ENCODE measurements at regions not wholly inside any gene's neighbourhood (a gene's known extent, or its start where the extent isn't known, plus 50 kb on each side); places are given as distances from the start of the nearest gene placed in this dataset.

- no peak for TF ChIP-seq POLR2A (IDR thresholded peaks at IDR 0.05; ENCODE audit: extremely low read depth, insufficient read length)
- TF ChIP-seq CTCF (IDR thresholded peaks at IDR 0.05; ENCODE audit: low read depth, low read length): no peak
- TF ChIP-seq MYC (IDR thresholded peaks at IDR 0.05; ENCODE audit: low read depth, low read length): no peak
- no peak for TF ChIP-seq MAX (IDR thresholded peaks at IDR 0.05; ENCODE audit: low read depth, low read length)
- no peak for DNase-seq (ENCODE audit: low read depth)
- no peak overlapping the region for H3K4me3 ChIP-seq (ENCODE audit: low read depth, low read length)
Measured at GRCh38 chr7:124651136-124651535, 114.5 kb downstream of the GPR37 start.

- no peak for DNase-seq (ENCODE audit: low read depth)
- no peak for TF ChIP-seq MAX (IDR thresholded peaks at IDR 0.05; ENCODE audit: low read depth, low read length)
- no peak for TF ChIP-seq MYC (IDR thresholded peaks at IDR 0.05; ENCODE audit: low read depth, low read length)
- no peak for TF ChIP-seq POLR2A (IDR thresholded peaks at IDR 0.05; ENCODE audit: extremely low read depth, insufficient read length)
- no peak for TF ChIP-seq CTCF (IDR thresholded peaks at IDR 0.05; ENCODE audit: low read depth, low read length)
- no peak overlapping the region for H3K4me3 ChIP-seq (ENCODE audit: low read depth, low read length)
Measured at GRCh38 chr7:124649397-124650014, 116.1 kb downstream of the GPR37 start.

- no peak for TF ChIP-seq MYC (IDR thresholded peaks at IDR 0.05; ENCODE audit: low read depth, low read length)
- no peak for TF ChIP-seq CTCF (IDR thresholded peaks at IDR 0.05; ENCODE audit: low read depth, low read length)
- no peak for DNase-seq (ENCODE audit: low read depth)
- no peak overlapping the region for H3K4me3 ChIP-seq (ENCODE audit: low read depth, low read length)
Measured at GRCh38 chr7:124647630-124648306, 117.8 kb downstream of the GPR37 start.

GRCh38 chr7:124645704-124646103 lies 119.9 kb downstream of the GPR37 start:
- H3K4me3 ChIP-seq (ENCODE audit: low read depth, low read length): no peak overlapping the region
- DNase-seq (ENCODE audit: low read depth): no peak

GRCh38 chr7:124643311-124643811 lies 122.2 kb downstream of the GPR37 start:
- no peak overlapping the region for H3K4me3 ChIP-seq (ENCODE audit: low read depth, low read length)
- no peak for DNase-seq (ENCODE audit: low read depth)
- TF ChIP-seq MYC (IDR thresholded peaks at IDR 0.05; ENCODE audit: low read depth, low read length) (no peak), POLR2A (IDR thresholded peaks at IDR 0.05; ENCODE audit: extremely low read depth, insufficient read length) (no peak), CTCF (IDR thresholded peaks at IDR 0.05; ENCODE audit: low read depth, low read length) (no peak), MAX (IDR thresholded peaks at IDR 0.05; ENCODE audit: low read depth, low read length) (no peak)

More at GRCh38 chr7:124645704-124646103, 119.9 kb downstream of the GPR37 start:
- TF ChIP-seq POLR2A (IDR thresholded peaks at IDR 0.05; ENCODE audit: extremely low read depth, insufficient read length) (no peak), MYC (IDR thresholded peaks at IDR 0.05; ENCODE audit: low read depth, low read length) (no peak), MAX (IDR thresholded peaks at IDR 0.05; ENCODE audit: low read depth, low read length) (no peak), CTCF (IDR thresholded peaks at IDR 0.05; ENCODE audit: low read depth, low read length) (no peak)

Data from NB4 (cell line).